Ectodermal cell (in vitro differentiated cells): ENCODE measurements at regions not wholly inside any gene's neighbourhood (a gene's known extent, or its start where the extent isn't known, plus 50 kb on each side); places are given as distances from the start of the nearest gene placed in this dataset.
A peak's percentile ranks its signal among the peaks of the same experiment; 100 is the strongest.

Experiments used
- H3K27ac ChIP-seq: 2 replicates; pipeline ENCODE4 v1.7.0; 2013; ENCODE audit warnings: mild to moderate bottlenecking, low read depth, low read length; ENCODE audit not compliant: insufficient read depth, poor library complexity, severe bottlenecking
- H3K27me3 ChIP-seq: 2 replicates; pipeline ENCODE4 v1.7.0; 2013; ENCODE audit warnings: mild to moderate bottlenecking, low read length; ENCODE audit not compliant: insufficient read depth, control insufficient read depth, poor library complexity, severe bottlenecking
- H3K36me3 ChIP-seq: one replicate; pipeline ENCODE4 v1.7.0; 2013; ENCODE audit warnings: low read length; ENCODE audit not compliant: control insufficient read depth, insufficient read depth
- H3K4me1 ChIP-seq: one replicate; pipeline ENCODE4 v1.7.0; 2013; ENCODE audit warnings: low read length; ENCODE audit not compliant: control insufficient read depth, insufficient read depth
- H3K4me3 ChIP-seq: 2 replicates; pipeline ENCODE4 v1.7.0; 2013; ENCODE audit warnings: low read depth, low read length, control low read depth; ENCODE audit not compliant: insufficient read depth
- H3K9me3 ChIP-seq: 2 replicates; pipeline ENCODE4 v1.7.0; 2013; ENCODE audit warnings: mild to moderate bottlenecking, low read length, moderate library complexity; ENCODE audit not compliant: control insufficient read depth
- WGBS, 2 experiments: methylation state at CpG; one replicate each; pipeline ENCODE4 v1.1.7; 2013; ENCODE audit warnings: missing lambda C conversion rate in 2 of 2; 5-methylcytosine and 5-hydroxymethylcytosine counted together

DNA sequence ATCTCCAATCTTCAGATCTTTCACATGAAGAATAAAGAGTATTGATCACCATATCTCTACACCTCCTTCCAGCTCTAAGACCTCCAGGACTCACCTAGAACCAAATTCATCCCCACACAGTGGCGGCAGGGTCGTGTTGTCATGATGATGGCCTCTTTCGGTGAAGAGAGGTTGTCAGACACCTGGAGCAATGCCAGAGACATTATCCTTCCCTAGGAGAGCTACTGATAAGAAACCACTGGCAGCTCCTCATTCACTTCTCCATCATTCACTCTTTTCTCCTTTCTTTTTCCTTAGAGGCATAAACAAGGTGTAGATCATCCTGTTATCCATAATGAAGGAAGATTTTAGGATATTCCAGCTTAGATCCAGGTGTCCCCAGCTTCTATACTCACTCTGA is 197.9 kb upstream of the TNP1 start:
- 96 to 98% methylated on average over 3 of the region's 3 CpGs for WGBS, 2 experiments
- H3K9me3 ChIP-seq: no peaks in the 10 kb centered on the region
- no peak overlapping the region for H3K27ac ChIP-seq
- H3K4me1 ChIP-seq: peaks cover 6% of the 10 kb centered on the region
- no peak overlapping the region for H3K4me3 ChIP-seq
- no peaks in the 10 kb centered on the region for H3K36me3 ChIP-seq
- H3K27me3 ChIP-seq: no peaks in the 10 kb centered on the region

- Histone ChIP-seq H3K4me3 (no peak overlapping the region), H3K27ac (no peak overlapping the region), H3K27me3 (no peaks in the 10 kb centered on the region), H3K36me3 (no peaks in the 10 kb centered on the region), H3K9me3 (no peaks in the 10 kb centered on the region), H3K4me1 (peaks cover 3% of the 10 kb centered on the region)
- 98 to 100% methylated on average over 1 of the region's 1 CpG for WGBS, 2 experiments
These were observed 195.8 kb upstream of the TNP1 start for GRCh38 chr2:217055624-217056023.

DNA sequence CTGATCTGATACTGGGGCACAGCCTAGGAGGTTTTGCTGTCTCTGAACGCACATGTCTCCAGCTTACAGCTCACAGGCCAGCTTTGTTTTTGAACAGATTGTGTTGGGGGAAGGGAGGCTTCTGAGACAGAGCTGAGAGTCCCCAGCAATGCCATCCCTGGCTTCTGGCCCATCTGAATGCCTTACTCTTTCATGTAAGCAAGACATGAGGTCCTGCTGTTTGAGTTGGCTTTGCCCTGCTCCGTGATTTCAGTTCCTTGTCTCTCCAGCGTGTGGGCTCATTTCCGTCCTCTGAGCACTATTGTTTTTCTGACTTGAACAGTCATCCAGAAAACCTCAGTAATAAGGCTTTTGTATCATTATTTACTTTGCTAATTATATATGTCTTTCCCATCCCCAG is 194.9 kb upstream of the TNP1 start:
- no peak overlapping the region for H3K27ac ChIP-seq
- no peaks in the 10 kb centered on the region for H3K36me3 ChIP-seq
- 70% methylated on average over 4 of the region's 4 CpGs for WGBS, 2 experiments
- H3K4me3 ChIP-seq: no peak overlapping the region
- H3K9me3 ChIP-seq: no peaks in the 10 kb centered on the region
- no peaks in the 10 kb centered on the region for H3K27me3 ChIP-seq
- H3K4me1 ChIP-seq: peaks cover 9% of the 10 kb centered on the region

DNA sequence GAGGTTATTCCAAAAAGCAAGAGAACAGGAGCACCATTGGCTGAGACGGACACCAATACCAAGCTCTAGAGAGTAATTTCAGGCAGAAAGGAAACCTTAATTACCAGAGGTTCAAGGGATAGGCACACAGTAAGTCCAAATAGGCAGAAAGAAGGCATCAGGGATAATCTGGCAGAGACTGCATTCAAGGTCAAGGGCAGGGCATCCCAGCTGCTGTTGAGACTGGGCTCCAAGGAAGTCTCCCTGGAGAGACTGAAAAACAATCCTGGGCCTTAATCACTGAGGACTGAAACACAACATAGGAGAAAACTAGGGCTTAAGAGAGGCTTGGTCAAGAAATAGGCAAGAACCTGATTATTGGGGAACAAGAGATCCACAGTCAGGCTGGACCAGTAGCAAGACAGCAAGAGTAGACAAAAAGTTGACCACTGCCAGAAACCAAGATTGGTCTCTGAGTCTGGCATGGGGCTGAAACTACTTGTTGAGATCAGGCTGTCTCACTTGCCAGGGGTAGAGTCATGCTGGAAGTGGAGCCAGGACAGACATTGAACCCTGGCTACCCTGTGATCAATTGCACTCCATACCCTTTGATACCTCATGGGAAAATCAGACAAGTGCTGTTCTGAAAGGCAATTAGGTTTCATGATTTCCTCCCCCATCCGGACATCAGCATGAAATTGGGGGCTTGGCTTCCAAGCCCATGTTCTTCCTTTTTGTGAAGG is 193.2 kb upstream of the TNP1 start:
- WGBS, 2 experiments: 95 to 98% methylated on average over 2 of the region's 2 CpGs
- no peaks in the 10 kb centered on the region for H3K36me3 ChIP-seq
- no peaks in the 10 kb centered on the region for H3K27me3 ChIP-seq
- no peak overlapping the region for H3K27ac ChIP-seq
- no peaks in the 10 kb centered on the region for H3K9me3 ChIP-seq
- peaks cover 25% of the 10 kb centered on the region for H3K4me1 ChIP-seq
- no peak overlapping the region for H3K4me3 ChIP-seq

- no peaks in the 10 kb centered on the region for H3K36me3 ChIP-seq
- 94 to 97% methylated on average over 2 of the region's 2 CpGs for WGBS, 2 experiments
- peaks cover 33% of the 10 kb centered on the region for H3K4me1 ChIP-seq
These were observed 191.6 kb upstream of the TNP1 start for GRCh38 chr2:217051416-217051815.

GRCh38 chr2:217049956-217050355 is 190.1 kb upstream of the TNP1 start:
- no peaks in the 10 kb centered on the region for H3K9me3 ChIP-seq
- H3K4me1 ChIP-seq: peaks cover 33% of the 10 kb centered on the region
- no peaks in the 10 kb centered on the region for H3K27me3 ChIP-seq
- H3K4me3 ChIP-seq: no peak overlapping the region
- no peaks in the 10 kb centered on the region for H3K36me3 ChIP-seq
- H3K27ac ChIP-seq: no peak overlapping the region
- 79 to 86% methylated on average over 3 of the region's 3 CpGs for WGBS, 2 experiments

More at GRCh38 chr2:217051416-217051815, 191.6 kb upstream of the TNP1 start:
- H3K27ac ChIP-seq: no peak overlapping the region
- no peak overlapping the region for H3K4me3 ChIP-seq
- no peaks in the 10 kb centered on the region for H3K9me3 ChIP-seq
- no peaks in the 10 kb centered on the region for H3K27me3 ChIP-seq

GRCh38 chr2:217049422-217049821 is 189.6 kb upstream of the TNP1 start:
- no peaks in the 10 kb centered on the region for H3K36me3 ChIP-seq
- no peaks in the 10 kb centered on the region for H3K9me3 ChIP-seq
- peak overlapping the region; percentile 30 for H3K27ac ChIP-seq
- peaks cover 29% of the 10 kb centered on the region for H3K4me1 ChIP-seq
- 11 to 14% methylated on average over 7 of the region's 7 CpGs for WGBS, 2 experiments
- H3K27me3 ChIP-seq: no peaks in the 10 kb centered on the region
- no peak overlapping the region for H3K4me3 ChIP-seq

DNA sequence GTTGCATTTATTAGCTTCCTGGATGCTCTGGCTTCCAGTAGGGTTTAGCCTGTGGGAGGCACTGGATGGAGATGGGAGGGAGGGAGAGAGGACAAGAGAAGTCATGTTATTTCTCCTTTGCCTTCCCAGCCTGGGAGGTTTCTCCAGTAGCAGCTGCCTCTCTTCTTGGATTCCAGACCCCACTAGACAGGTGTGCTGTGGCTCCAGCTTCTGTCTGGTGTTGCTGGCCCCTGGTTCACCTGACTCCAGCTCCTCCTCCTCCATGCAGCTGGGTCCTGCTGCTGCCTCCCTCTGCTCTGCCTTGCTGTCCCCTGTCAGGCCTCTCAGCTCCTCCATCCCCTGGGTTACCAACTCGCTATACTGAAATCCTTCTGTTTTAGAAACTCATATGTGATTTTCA is 188.9 kb upstream of the TNP1 start:
- 73 to 80% methylated on average over 1 of the region's 1 CpG for WGBS, 2 experiments
- Histone ChIP-seq H3K36me3 (no peaks in the 10 kb centered on the region), H3K27me3 (no peaks in the 10 kb centered on the region), H3K27ac (no peak overlapping the region), H3K4me1 (peaks cover 29% of the 10 kb centered on the region), H3K9me3 (no peaks in the 10 kb centered on the region), H3K4me3 (no peak overlapping the region)

DNA sequence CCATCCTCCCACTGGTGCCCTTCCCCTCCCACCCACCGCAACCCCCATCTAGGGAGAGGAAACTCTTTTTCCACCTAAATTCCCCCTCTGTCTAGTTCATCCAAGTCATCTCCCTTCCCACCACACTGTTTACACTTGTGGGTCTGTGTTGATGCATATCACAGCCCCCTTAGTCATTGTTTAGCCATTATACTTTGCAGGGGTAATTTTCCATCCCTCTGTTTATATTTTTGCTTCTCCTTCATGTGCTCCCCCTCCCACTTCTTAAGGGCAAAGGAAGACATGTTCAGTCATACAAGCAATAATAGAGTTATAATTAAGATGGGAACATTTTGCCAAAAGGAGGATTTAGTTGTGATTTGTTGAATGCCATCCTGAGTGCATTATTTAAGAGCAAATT is 187.8 kb upstream of the TNP1 start:
- peaks cover 29% of the 10 kb centered on the region for H3K4me1 ChIP-seq
- no peaks in the 10 kb centered on the region for H3K36me3 ChIP-seq
- H3K9me3 ChIP-seq: no peaks in the 10 kb centered on the region
- no peak overlapping the region for H3K4me3 ChIP-seq
- WGBS, 2 experiments: 94 to 100% methylated on average over 1 of the region's 1 CpG
- H3K27me3 ChIP-seq: no peaks in the 10 kb centered on the region
- H3K27ac ChIP-seq: no peak overlapping the region

GRCh38 chr2:217047209-217047608 is 187.3 kb upstream of the TNP1 start:
- no peak overlapping the region for H3K27ac ChIP-seq
- WGBS, 2 experiments: 96 to 97% methylated on average over 2 to 3 of the region's 3 CpGs
- no peaks in the 10 kb centered on the region for H3K9me3 ChIP-seq
- H3K4me1 ChIP-seq: peaks cover 29% of the 10 kb centered on the region
- no peaks in the 10 kb centered on the region for H3K27me3 ChIP-seq
- no peaks in the 10 kb centered on the region for H3K36me3 ChIP-seq
- H3K4me3 ChIP-seq: no peak overlapping the region
